Renal cortex interstitium (tissue), 11 donors: ENCODE measurements at regions not wholly inside any gene's neighbourhood (a gene's known extent, or its start where the extent isn't known, plus 50 kb on each side); places are given as distances from the start of the nearest gene placed in this dataset.

ENCODE experiments used
- DNase-seq, 11 donors: peaks; one replicate each; pipeline ENCODE4 v3.0.0-alpha.2; 2013; ENCODE audit warnings: low read depth in 9 of 11, low spot score in 4 of 11; ENCODE audit errors: extremely low read depth in 1 of 11

DNA sequence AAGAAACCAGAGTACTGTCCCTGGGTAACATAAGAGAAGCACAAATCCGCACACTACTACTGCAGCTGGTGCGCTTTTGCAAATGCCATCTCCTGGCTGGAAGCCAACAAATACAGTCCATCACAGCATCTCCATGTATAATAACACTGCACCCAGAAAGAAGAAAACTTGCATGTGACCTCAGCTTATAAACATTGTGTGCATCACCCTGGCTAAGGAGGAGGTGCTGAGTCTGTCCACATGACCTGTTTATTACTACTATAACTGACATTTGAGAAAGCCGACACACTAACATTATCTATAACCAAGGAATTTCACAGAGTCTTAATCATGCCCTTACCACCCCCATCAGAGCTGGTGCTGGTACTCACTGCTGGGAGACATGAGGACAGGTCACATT lies 516.8 kb downstream of the CFAP47 start:
- no peak for DNase-seq

DNA sequence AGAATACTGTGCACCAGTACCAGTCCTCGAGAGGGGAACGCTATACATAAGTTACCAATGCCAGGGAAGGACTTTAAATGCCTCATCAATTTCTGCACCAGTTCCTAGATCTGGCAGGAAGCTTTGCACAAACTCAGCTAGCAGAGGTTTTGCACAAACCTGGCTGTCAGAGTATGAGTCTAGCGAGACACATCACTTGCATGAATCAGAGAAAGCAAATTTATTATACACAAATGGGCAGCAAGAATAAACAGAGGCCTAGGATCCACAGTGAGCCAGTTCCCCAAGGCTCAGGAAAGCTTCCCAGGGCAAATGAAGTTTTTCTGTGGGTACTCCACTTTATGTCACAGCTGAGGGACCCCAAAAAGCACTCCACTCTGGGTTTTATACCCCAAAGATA lies 523.5 kb downstream of the CFAP47 start:
- DNase-seq: no peak

DNA sequence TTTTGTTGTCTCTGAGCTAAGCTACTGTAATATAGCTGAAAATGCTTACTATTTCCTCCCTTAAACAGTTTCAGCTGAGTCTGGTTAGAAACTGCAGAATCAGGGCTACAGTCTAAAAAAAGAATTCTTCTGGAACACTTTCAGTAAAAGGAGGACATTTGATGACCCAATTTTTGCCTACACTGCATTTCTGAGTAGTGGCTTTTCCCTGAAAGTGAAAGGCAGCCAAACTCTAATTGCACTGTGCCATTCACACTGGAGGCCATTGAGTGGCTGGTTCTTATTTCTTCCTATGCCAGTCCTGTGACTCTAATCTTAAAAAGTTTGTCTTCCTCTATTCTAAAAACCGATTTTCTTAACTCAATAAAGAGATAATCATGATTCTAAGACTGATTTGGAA lies 526.0 kb downstream of the CFAP47 start:
- no peak for DNase-seq

DNA sequence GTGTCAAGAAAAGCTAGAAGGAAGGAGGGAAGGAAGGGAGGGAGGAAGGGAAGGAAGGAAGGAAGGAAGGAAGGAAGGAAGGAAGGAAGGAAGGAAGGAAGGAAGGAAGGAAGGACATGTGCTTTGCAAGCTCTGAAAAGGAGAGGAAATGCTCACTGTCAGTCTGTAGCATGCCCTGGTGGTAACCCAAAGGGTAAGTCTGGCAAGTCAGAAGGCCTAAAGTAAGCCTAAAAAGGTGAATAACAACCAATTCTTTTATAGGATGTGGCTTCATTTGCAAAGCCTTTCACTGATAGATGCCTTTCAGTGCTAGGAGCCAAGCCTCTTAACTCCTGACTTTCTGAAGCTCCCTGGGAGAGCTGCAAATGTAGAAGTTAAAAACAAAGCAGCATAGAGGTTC lies 542.6 kb downstream of the CFAP47 start:
- DNase-seq: no peak

DNA sequence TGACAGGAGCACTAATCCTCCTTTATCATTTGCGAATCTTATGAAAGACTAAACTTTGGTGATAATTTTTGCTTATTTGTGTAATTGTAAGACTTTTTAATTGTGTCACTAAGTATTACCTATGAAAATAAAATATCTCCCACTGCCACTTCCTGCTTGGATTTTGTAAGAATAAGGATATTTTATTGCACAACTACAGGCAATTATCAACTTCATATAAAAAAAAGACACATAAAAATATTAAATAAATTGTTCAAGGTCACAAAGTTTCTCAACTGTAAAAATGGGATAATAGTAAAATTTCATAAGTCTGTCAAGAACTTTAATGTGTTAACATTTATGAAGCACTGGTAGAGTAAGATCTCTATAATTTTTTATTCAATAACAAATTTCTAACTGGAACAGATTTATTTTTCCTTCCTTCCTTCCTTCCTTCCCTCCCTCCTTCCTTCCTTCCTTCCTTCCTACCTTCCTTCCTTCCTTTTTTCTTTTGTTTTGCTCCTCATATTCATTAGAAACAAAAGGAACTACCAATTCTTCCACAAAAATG lies 527.6 kb upstream of the FAM47C start:
- no peak for DNase-seq

DNA sequence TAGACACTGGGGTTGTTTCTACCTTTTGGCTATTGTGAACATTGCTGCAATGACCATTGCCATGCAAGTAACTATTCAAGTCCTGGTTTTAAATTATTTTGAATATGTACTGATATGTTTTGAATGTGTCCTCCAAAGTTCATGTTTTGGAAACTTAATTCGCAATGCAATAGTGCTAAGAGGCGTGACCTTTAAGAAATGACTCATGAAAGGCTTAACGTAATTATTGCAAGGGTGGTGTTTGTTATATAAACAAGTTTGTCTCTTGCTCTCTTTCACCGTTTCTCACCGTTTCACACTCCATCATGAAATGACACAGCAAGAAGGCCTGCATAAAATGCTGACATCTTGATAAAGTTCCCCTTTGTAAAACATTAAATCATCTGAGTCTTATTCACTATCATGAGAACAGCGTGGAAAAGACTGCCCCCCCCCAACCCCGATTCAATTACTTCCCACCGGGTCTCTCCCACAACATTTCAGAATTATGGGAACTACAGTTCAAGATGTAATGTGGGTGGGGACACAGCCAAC lies 506.9 kb upstream of the FAM47C start:
- no peak for DNase-seq

DNA sequence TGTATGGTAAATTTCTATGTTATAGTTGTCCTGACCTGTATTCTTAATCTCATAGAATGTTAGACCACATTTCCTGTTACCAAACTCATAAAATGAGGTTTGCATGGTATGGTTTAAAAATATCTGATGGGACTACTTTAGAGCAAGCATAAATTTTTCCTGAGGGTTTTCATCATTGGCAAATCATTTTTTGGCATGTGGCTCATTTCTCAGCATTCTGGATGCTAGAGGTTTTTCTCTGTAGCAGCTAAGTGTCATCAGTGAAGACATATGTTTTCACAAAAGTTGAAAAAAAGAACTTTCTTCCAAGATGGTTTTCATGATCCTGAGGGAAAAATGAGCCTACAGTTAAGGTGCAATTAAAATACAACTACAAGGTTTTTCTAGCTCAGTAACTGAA lies 503.5 kb upstream of the FAM47C start:
- no peak for DNase-seq

DNA sequence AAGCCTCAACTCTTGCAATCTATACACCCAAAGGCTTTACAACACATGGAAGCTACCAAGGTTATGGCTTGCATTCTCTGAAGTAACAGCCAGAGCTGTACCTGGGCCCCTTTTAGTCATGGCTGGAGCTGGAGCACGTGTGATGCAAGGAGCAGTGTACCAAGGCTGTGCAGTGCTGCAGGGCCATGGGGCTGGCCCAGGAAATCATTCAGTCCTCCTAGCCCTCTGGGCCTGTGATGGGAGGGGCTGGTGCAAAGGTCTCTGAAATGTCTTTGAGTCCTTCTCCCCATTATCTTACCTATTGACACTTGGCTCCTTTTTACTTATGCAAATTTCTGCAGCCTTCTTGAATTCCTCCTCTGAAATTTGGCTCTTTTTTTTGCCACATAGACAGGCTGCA lies 500.1 kb upstream of the FAM47C start:
- DNase-seq: no peak

DNA sequence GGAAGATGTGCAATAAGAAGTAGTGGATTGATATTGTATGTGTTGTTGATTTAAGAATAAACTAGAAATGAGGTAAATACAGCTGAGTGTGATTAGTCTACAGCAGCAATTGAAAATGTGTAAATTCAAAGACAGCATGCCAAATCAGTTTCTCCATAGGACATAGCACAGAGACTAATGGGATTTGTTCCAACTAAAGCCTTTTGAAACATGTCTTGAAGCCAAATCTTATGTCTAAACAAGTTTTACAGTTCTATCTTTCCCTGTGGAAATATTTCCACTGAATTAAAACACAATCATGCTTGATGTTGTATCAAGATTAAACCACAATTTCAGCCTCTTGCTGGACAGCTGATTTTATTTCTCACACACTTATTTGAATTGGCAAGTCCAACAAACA lies 497.4 kb upstream of the FAM47C start:
- DNase-seq: no peak

DNA sequence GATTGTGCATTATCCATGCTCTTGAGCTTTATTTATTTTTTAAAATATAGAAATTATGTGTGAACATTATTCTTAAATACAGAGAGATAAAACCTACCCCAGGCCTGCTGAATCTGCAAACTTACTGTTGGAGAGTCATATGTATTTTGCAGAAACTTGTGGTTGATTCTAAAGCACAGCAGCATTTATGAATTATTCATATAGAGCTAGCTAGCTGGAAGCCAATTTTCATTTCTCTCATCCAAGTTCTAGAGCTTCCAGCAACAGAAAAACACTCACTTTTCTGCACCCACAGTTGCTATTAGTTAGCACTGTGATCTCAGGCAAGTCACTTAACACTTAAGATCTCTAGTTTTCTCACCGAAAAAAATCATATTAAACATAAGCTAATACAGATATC lies 479.5 kb upstream of the FAM47C start:
- no peak for DNase-seq

DNA sequence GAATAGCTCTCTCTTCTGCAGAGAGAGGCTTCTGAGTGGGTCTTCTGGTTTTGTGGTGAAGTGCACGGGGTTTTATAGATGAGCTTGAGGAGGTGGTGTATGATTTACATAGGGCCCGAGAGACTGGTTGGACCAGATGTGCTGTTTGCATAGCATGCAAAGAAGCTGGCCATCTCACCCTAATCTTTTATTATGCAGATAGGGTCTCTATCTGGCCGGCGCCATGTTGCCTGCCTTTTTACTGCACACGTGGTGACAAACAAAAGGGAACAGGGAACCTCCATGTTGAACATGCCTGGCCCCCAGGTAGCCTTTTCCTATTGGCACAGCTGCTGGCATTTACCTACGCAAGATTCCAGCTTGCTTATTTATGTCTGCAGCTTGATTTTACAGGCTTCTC lies 473.3 kb upstream of the FAM47C start:
- DNase-seq: no peak

DNA sequence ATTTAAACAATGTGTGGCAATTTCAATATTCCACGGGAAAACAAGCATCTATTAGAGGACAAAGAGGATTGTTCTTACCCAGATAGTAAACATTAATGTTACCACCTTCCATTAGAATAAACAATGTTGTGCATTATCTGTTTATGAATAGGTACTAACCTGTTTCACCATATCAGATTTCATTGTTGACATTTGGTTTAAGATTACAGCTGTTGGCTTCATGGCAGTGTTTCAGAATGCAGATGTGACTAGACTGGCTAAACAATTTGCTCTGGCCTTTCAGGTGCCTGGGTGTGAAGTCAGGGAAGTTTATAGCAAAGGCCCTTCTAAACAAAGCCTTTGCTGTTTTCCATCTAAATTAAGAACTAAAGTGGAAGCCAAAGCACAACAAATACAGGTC lies 464.7 kb upstream of the FAM47C start:
- no peak for DNase-seq

DNA sequence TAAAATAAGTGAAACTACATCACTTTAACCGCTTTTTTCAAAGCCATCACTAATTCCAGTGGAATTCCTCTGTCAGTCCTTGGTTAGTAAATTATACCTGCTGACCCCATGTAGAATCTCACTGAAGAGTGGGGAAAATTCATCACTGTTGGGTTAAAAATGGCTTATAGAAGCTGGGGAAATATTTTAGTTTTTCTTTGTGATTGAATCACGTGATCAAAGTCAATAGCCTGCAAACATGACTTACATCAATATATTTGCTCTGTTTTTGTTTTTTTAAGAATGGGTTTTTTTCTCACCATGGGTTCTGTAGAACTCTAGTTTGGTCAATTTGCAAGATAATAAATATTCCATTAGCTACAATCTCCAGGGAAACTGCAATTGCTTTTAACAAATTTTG lies 445.2 kb upstream of the FAM47C start:
- no peak for DNase-seq

DNA sequence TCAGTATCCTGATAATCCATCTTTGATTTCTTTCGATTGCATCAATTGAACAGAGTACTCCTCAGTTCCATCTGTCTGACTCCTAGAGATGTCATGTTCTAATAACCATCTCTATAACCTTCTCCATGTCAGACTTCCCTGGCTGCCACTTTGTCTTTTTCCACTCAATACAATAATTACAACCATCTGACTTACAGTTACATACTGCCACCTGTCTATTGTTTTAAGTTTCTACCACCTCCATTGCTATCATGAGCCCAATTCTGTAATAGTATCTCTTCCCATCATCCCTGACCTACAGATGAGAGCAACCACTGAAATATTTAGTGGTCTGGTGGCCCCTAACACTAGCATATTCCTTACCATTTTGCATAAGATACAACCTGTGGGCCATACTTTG lies 439.2 kb upstream of the FAM47C start:
- no peak for DNase-seq

DNA sequence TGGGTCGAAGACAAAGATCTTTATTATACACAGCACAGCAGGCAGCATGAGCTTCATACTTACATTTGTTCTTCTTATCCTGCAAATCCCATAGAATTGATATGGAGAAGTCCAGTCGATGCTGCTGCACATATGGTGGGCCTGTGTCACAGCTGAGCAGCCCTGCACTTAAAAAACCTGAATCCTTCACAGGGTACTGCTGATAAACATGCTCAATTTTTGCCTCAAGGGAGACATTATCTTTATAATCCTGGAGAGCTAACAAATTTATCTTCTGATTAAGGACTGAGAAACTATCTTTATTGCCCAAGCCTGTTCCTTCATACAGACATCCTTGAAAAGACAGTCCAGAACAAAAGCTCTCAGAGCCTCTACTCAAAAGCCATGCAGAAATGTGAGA lies 434.4 kb upstream of the FAM47C start:
- DNase-seq: no peak

DNA sequence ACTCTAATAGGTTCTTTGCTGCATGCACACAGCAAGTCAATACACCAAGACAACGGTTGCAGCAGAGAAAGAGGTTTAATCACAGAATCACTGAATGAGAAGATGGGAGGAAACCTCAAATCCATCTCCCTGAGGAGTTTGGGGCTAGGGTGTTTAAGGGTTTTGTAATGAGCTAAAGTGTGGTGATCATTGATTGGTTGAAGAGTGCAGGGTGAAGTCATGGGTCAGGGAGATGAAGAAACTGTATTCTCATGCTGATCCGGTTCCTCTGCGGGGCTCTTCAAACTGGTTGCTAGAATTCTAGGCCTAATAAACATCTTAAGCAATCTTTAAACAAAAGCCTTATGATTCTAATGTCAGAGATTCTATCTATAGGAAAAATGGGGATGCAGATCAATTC lies 432.5 kb upstream of the FAM47C start:
- no peak for DNase-seq

DNA sequence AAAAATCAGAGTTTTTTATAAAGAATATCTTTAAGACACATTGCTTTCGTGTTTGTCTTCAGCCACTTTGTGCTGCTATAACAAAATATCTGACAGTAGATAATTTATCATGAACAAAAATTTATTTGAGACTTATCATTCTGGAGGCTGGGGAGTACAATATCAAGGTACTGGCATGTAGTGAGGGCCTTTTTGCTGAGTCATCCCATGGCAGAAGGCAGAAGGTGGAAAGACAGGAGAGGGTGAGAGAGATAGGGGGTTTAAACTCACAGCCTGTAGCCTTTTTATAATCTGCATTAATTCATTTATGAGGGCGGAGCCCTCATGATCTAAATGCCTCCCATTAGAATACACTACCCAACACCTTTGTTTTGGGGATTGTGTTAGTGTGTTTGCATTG lies 431.2 kb upstream of the FAM47C start:
- DNase-seq: no peak

DNA sequence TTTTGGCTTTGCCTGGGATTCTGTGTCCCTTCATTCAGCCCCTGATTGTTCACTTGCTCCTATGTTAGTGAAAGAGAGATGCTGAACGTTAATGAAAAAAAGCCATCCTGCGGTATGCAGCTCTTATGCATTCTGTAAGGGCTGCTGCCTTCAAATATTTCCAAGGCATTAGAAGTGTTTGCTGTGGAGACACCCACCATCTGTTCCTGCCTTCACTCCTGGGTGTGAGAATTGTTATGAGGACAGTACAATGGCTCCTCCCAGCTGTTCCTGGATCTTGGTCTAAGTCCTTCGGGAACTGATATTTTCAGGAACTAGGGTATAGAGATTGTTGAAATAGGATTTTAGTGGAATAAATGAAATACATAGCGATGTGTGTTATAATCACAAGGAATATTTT lies 427.1 kb upstream of the FAM47C start:
- DNase-seq: no peak

DNA sequence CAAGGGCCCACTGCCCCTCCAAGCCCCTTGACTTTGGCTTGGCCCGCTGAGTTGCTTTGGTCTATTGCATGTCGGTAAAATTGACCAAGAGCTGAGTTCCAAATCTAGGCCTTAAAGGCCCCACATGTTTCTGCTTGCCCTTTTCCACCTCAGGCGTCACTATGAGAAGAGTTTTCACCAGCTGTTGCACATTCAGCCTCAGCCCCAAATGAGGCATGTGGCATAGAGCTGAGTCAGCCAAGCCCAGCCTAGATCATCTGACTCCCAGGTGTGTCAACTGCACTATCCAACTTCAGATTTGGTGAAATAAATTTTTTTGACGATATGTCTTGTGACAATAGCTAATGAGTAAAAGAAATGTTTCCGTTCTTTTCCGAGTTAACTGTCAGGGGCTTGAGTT lies 424.5 kb upstream of the FAM47C start:
- DNase-seq: no peak

DNA sequence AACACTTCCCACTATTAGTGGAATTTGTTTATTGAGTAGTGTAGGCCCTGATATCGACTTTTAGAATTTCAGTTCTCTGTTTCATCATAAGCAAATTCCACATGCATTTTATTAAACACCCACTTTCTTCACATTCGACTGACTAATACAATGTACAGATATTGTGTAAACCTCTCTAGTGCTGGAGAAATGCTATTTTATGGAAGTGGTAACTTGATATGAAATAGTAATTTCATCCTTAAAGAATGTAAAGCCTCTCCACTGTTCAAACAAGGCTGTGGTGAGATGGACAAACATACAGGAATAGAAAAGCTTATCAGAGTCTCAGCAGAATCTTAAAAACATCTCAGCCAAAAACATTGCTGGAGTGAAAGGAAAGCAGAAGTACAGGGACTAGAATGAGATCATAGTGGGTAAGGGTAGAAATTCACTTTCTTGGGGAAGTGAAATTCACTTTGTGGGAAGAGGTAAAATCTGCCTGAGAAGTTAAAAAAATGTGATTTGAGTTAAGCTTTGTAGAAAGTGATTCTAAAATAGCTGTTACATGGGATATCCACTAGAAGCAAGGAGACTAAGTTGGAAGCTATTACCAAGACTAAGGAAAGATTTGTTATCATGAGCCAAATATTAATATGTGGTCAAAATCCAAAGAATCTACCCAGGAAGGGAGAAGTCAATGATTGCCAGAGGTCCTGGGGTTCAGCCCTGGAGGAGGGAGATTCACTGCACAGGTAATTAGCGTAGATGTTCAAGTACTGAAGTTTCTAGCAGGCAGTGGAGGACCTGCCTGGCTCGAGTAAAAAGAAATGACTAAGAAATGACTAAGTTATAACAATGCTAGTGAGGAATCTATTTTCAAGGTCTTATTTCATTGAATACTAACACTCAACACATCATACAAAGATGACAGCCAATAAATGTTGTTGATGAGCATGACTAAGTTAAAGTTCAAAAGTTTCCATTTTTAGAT lies 398.3 kb upstream of the FAM47C start:
- DNase-seq: no peak

DNA sequence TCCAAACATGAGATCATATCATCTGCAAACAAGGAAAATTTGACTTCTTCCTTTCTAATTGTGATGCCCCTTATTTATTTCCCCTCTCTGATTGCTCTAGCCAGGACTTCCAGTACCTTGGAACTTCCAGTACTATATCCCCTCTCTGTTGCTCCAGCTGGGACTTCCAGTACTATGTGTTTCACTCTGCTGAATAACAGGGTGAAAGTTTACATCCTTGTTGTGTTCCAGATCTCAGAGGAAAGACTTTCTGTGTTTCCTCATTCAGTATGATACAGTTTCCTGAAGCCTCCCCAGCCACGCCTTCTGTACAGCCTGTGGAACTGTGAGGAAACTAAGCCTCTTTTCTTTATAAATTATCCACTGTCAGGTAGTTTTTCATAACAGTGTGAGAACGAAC lies 381.3 kb upstream of the FAM47C start:
- DNase-seq: no peak
